ENCODE measurements at regions not wholly inside any gene's neighbourhood (a gene's known extent, or its start where the extent isn't known, plus 50 kb on each side); places are given as distances from the start of the nearest gene placed in this dataset.

- TF ChIP-seq CTCF (IDR thresholded peaks at IDR 0.05) (no peak), POLR2A (IDR thresholded peaks at IDR 0.05) (no peak), POLR2AphosphoS5 (IDR thresholded peaks at IDR 0.05) (no peak)
These were observed 54.6 kb upstream of the CSF3R start for GRCh38 chr1:36537190-36537768.
